Lower leg skin (tissue), 3 donors: ENCODE measurements at regions not wholly inside any gene's neighbourhood (a gene's known extent, or its start where the extent isn't known, plus 50 kb on each side); places are given as distances from the start of the nearest gene placed in this dataset.

Experiments
- POLR2A ChIP-seq, 2 donors: fragments of 450-650 bp; IDR thresholded peaks; one replicate each; pipeline ENCODE4 v1.6.1; 2016 to 2017; ENCODE audit warnings: antibody characterized with exemption in 2 of 2, mild to moderate bottlenecking in 1 of 2, moderate library complexity in 1 of 2
- TF ChIP-seq, protein P1 (sequence below), 3 donors: fragments of 450-650 bp; IDR thresholded peaks; one replicate each; pipeline ENCODE4 v1.5.1; 2016; ENCODE audit warnings: antibody characterized with exemption in 3 of 3, mild to moderate bottlenecking in 3 of 3, moderate library complexity in 2 of 3

GRCh38 chr13:26962671-26963070 is 202.1 kb upstream of the GPR12 start:
- no peak for TF ChIP-seq POLR2A (IDR thresholded peaks at IDR 0.05)
- TF ChIP-seq, protein P1, sequence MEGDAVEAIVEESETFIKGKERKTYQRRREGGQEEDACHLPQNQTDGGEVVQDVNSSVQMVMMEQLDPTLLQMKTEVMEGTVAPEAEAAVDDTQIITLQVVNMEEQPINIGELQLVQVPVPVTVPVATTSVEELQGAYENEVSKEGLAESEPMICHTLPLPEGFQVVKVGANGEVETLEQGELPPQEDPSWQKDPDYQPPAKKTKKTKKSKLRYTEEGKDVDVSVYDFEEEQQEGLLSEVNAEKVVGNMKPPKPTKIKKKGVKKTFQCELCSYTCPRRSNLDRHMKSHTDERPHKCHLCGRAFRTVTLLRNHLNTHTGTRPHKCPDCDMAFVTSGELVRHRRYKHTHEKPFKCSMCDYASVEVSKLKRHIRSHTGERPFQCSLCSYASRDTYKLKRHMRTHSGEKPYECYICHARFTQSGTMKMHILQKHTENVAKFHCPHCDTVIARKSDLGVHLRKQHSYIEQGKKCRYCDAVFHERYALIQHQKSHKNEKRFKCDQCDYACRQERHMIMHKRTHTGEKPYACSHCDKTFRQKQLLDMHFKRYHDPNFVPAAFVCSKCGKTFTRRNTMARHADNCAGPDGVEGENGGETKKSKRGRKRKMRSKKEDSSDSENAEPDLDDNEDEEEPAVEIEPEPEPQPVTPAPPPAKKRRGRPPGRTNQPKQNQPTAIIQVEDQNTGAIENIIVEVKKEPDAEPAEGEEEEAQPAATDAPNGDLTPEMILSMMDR (IDR thresholded peaks at IDR 0.05): no peak
